ENCODE measurements at regions not wholly inside any gene's neighbourhood (a gene's known extent, or its start where the extent isn't known, plus 50 kb on each side); places are given as distances from the start of the nearest gene placed in this dataset.

DNA sequence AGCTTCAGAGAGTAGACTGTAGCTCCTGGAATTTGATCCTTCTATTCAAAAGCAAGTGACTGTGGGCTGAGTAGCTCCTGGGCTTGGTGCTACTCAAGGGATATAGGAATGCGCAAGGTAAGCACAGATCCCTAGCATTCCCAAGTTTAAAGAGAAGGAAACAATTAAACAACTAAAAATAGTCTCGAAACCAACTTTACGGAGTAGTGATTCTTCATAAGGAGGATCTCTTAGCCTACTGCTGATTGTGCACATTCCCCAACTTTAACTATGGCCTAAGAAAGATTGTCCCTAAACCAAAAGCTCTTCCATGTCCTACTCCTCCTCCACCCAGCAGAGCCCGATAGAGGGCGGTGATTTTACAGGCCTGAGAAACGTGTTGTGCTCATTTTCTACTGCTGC lies 226.5 kb upstream of the CAMK1G start:
- Histone ChIP-seq H3K27me3 (ENCODE audit: low read depth) (no peaks in the 10 kb centered on the region), H3K9me3 (no peaks in the 10 kb centered on the region), H3K4me1 (no peaks in the 10 kb centered on the region), H3K4me3 (no peak overlapping the region), H3K27ac (no peak overlapping the region), H3K36me3 (no peaks in the 10 kb centered on the region)
- ATAC-seq (no peak), DNase-seq (no peak)
- intact Hi-C loops (cut with DNase I) = no loop called here
- TF ChIP-seq, protein P1, sequence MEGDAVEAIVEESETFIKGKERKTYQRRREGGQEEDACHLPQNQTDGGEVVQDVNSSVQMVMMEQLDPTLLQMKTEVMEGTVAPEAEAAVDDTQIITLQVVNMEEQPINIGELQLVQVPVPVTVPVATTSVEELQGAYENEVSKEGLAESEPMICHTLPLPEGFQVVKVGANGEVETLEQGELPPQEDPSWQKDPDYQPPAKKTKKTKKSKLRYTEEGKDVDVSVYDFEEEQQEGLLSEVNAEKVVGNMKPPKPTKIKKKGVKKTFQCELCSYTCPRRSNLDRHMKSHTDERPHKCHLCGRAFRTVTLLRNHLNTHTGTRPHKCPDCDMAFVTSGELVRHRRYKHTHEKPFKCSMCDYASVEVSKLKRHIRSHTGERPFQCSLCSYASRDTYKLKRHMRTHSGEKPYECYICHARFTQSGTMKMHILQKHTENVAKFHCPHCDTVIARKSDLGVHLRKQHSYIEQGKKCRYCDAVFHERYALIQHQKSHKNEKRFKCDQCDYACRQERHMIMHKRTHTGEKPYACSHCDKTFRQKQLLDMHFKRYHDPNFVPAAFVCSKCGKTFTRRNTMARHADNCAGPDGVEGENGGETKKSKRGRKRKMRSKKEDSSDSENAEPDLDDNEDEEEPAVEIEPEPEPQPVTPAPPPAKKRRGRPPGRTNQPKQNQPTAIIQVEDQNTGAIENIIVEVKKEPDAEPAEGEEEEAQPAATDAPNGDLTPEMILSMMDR (IDR thresholded peaks at IDR 0.05) = no peak

DNA sequence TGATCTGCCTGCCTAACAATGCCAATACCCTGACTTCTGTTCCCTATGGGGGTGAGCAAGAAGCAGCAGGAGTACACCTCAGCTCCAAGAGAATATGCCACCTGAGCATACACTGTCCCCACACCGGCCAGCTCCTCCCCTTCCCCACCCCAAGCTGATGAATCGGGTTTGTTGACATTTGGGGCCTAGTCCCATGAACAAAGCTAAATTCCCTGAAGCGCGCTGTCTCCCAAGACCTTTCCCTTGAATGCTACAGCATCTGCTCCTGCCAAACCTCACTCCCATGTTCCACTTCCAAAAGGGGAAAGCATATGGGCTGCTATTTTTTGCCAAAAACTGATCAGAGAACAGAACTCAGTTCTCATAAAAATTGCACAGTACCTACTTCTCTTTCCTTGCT lies 220.4 kb upstream of the CAMK1G start:
- ATAC-seq (no peak), DNase-seq (no peak)
- H3K4me1 ChIP-seq = no peaks in the 10 kb centered on the region
- no peaks in the 10 kb centered on the region for H3K36me3 ChIP-seq
- no peaks in the 10 kb centered on the region for H3K27me3 ChIP-seq (ENCODE audit: low read depth)
- H3K27ac ChIP-seq = no peak overlapping the region
- intact Hi-C loops (cut with DNase I) = no loop called here
- TF ChIP-seq, protein P1 (IDR thresholded peaks at IDR 0.05) = no peak
- no peak overlapping the region for H3K4me3 ChIP-seq
- H3K9me3 ChIP-seq = no peaks in the 10 kb centered on the region

DNA sequence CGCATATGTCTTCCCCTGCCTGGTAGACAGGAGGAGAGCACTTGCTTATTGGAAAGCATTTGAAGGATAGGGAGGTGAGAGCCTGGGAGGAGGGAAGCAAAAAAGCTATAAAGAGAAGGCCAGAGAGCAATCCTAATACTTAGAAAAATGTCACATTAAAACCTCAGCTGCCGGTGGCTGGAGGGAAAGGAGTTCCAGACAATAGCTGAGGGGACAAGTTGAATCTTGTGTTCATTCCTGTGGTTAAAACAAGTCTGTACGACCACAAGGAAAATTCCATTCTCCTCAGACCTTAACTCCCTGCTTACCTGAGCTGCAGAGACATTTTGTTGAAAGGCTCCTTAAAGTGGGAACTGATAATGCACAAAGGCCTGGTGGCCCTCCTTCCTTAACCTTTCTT lies 218.8 kb upstream of the CAMK1G start:
- Histone ChIP-seq H3K9me3 (no peaks in the 10 kb centered on the region), H3K4me1 (no peaks in the 10 kb centered on the region), H3K27me3 (ENCODE audit: low read depth) (no peaks in the 10 kb centered on the region), H3K36me3 (no peaks in the 10 kb centered on the region), H3K4me3 (no peak overlapping the region), H3K27ac (no peak overlapping the region)
- TF ChIP-seq, protein P1 (IDR thresholded peaks at IDR 0.05) = no peak
- no peak for ATAC-seq
- intact Hi-C loops (cut with DNase I) = no loop called here
- no peak for DNase-seq

DNA sequence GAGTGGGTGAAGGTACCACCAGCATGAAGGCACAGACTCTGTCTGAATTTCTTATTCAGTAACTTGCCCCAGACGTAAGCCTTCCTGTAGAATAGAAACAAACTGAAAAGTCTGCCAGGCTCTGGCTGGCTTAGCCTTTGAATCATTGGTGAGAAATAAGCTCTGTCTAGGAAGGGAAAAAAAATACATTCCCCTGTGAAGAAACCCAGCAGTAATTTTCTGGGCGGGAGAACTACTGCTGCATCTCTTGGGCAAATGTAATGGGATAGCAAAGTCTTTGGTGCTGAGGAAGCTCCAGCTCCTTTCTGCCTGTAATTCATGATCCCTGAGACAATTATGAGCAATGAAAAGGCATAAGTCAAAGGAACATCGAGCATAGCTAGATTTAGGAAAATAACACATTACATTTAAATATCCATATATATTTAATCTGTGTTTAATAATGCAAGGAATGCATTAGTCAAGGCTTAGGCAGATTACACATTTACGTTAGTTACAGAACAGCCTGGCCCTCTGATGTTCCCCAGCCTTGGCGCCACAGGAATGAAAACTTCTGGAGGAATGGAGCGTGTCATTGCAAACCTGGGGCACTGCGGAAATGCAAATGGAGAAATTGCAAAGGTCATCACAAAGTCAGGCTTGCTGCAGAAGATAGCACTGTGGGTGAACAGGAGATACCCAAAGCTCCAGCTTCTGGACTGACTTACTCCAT lies 216.3 kb upstream of the CAMK1G start:
- TF ChIP-seq, protein P1 (IDR thresholded peaks at IDR 0.05) = no peak
- Histone ChIP-seq H3K9me3 (no peaks in the 10 kb centered on the region), H3K27me3 (ENCODE audit: low read depth) (no peaks in the 10 kb centered on the region), H3K4me1 (no peaks in the 10 kb centered on the region), H3K27ac (no peak overlapping the region), H3K36me3 (no peaks in the 10 kb centered on the region), H3K4me3 (no peak overlapping the region)
- no peak for ATAC-seq
- DNase-seq = no peak
- intact Hi-C loops (cut with DNase I) = no loop called here

DNA sequence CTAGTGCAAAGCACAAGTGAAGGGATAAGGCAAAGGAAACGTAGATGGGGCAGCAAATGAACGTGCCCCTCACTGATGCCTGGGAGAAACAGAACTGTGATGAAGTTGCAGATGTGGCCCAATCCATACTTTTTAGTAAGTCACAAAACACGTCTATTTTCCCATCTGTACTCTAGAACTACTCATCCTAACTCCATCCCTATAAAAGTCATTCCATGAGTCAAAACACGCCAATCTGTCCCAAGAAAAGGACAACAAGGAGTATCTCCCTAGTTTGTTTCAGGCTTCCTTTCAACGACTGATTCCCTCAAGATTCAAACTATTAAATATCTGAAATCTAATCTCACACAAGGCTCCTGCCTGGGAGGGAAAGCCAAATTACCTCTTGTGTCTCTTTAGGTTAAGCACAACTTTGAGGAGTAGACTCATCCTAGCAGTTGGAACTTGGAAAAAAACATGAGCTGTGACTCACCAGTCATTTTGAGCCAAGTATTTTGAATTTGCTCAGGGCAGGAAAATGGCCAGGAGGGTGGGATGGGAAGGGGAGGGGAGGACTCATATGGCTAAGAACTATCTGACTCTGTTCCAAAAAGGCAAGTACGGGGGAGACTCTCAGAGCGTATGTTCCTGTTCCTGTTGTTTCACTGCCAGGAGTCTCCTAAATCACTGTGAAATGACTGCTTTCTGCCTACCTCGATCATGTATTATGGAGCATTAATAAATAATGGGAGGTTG lies 214.5 kb upstream of the CAMK1G start:
- no peak for DNase-seq
- Histone ChIP-seq H3K36me3 (no peaks in the 10 kb centered on the region), H3K27me3 (ENCODE audit: low read depth) (no peaks in the 10 kb centered on the region), H3K4me1 (no peaks in the 10 kb centered on the region), H3K4me3 (no peak overlapping the region), H3K27ac (no peak overlapping the region), H3K9me3 (no peaks in the 10 kb centered on the region)
- ATAC-seq = no peak
- TF ChIP-seq, protein P1 (IDR thresholded peaks at IDR 0.05) = no peak
- intact Hi-C loops (cut with DNase I) = no loop called here

All from lower lobe of right lung (tissue), 2 donors.